Fibroblast of mammary gland (primary cell): ENCODE measurements at regions not wholly inside any gene's neighbourhood (a gene's known extent, or its start where the extent isn't known, plus 50 kb on each side); places are given as distances from the start of the nearest gene placed in this dataset.

Experiments used
- DNase-seq: peaks from one replicate; pipeline ENCODE4 v3.0.0-alpha.2; 2010; ENCODE audit warnings: low read depth
- H3K4me3 ChIP-seq: 2 replicates; pipeline ENCODE4 v1.5.1; 2011; ENCODE audit warnings: low read depth, mild to moderate bottlenecking, low read length, moderate library complexity; ENCODE audit not compliant: control insufficient read depth
- CTCF ChIP-seq: conservative IDR thresholded peaks from 2 replicates; pipeline ENCODE4 v1.5.1; 2011; ENCODE audit warnings: low read depth, low read length, inconsistent platforms; ENCODE audit not compliant: control insufficient read depth, insufficient read depth

GRCh38 chr2:108184419-108184818 lies 55.3 kb upstream of the SULT1C3 start:
- no peak overlapping the region for H3K4me3 ChIP-seq
- peak; percentile 44 for TF ChIP-seq CTCF
- peak; percentile 39 for DNase-seq

GRCh38 chr2:108189316-108189715 lies 50.5 kb upstream of the SULT1C3 start:
- H3K4me3 ChIP-seq: no peak overlapping the region
- peak; percentile 26 for DNase-seq
- no peak for TF ChIP-seq CTCF
